ENCODE measurements at regions not wholly inside any gene's neighbourhood (a gene's known extent, or its start where the extent isn't known, plus 50 kb on each side); places are given as distances from the start of the nearest gene placed in this dataset.
"Not testable (repeated sequence)": the region's sequence is repeated elsewhere in the genome, so short reads cannot be mapped to it uniquely, and the experiment has no call there.

DNA sequence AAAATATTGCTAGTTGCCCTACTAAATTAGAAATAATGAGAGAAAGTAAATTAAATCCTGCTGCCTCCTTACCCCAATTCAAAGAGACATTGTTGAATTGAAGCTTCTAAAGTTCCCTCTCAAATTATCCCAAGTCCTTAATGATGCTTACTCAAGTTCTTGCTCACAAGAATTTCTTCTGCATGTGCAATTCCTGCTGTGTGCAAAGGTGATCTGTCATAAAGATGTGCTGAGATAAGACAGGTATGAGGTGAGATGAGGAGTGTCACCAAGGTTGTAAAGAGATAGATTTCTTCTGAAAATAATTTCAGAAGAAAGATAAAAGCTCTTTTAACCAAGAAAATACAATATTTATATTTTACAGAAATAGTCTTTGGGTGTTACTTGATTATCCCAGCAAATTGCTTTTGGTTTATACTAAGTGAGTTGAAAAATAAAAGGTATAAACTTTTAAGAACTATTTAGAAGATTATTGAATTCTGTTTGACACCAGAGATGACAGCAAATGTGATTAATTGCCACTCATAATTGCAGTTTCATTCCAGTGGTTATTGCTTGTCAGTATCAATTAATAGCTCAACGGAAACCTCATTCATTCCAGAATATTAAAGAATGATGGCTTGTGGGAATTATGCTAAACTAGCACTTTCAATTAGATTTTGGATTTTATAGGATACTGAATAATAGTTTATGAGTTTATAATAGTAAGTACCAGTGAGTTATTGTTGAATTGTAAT, 674.3 kb downstream of the STK39 start:
- no peak for DNase-seq

GRCh38 chr2:167570370-167570769, 677.0 kb downstream of the STK39 start:
- DNase-seq, result no peak

- DNase-seq, result not testable (repeated sequence)
These were observed 675.8 kb downstream of the XIRP2 start for GRCh38 chr2:167563885-167564619.

DNA sequence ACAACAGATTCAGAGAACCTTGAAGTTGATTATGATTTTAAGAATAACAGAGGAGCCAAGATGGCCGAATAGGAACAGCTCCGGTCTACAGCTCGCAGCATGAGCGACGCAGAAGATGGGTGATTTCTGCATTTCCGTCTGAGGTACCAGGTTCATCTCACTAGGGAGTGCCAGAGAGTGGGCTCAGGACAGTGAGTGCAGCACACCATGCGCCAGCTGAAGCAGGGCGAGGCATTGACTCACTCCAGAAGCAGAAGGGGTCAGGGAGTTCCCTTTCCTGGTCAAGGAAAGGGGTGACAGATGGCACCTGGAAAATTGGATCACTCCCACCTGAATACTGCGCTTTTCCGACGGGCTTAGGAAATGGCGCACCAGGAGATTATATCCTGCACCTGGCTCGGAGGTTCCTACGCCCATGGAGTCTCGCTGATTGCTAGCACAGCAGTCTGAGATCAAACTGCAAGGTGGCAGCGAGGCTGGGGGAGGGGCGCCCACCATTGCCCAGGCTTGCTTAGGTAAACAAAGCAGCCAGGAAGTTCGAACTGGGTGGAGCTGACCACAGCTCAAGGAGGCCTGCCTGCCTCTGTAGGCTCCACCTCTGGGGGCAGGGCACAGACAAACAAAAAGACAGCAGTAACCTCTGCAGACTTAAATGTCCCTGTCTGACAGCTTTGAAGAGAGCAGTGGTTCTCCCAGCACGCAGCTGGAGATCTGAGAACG, 670.2 kb downstream of the XIRP2 start:
- not testable (repeated sequence) for DNase-seq

- DNase-seq, result no peak
These were observed 666.9 kb downstream of the XIRP2 start for GRCh38 chr2:167555098-167555720.

DNA sequence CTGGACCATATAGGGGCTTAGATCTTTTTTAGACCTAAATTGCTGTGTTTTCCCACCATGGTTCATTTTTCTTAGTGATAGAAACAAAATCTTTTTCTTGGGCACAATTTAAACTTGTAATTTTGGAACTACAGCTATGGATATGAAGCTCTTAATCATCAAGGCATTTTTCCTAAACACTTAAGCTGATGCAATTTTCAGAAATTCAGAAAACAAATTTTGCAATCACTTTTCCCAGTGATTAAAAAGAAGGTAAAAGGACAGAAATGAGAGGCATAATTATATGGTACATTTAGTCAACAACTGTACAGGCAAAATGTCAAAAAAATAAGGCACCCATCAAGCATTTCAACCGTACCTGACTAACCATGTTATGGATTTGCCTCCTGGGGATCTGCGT, 665.4 kb downstream of the XIRP2 start:
- no peak for DNase-seq

- DNase-seq, result no peak
These were observed 663.1 kb downstream of the XIRP2 start for GRCh38 chr2:167551416-167551815.

DNA sequence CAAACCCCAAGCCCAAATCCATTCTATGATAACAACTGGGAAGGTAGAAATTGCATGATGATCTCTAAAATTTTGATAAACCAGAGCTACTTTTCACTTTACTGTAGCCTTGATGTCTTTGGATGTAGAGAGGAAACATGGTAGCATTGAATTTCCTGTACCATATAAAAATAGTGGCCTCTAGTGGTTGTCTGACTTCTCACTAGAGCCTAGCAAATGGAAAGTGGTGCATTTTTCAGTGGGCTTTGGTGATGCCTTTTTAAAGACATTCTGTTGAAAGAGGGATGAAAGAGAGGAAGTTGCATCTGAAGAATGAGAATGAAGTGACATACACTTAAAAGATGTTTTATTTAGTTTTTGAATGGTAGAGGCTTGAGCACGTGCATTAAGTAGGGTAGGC, 662.2 kb downstream of the XIRP2 start:
- DNase-seq, result no peak

DNA sequence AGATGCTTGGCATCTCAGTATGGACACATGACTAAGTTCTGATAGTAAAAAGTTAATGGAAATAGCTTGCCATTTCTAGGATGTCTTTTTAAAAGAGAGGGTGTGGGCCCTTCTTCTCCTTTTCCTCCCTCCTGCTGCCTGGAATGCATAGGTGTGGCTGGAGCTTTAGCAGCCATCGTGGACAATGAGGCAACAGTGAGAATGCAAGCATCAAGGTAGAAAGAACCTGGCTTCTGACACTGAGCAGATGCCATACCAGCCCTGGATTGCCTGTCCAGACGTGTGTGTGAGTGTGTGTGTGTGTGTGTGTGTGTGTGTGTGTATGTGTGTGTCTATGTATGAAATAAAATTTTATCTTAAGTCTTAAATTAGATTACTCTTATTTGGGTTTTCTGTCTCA, 660.1 kb downstream of the XIRP2 start:
- DNase-seq, result no peak

GRCh38 chr2:167544602-167545001, 656.3 kb downstream of the XIRP2 start:
- DNase-seq, result no peak

GRCh38 chr2:167543721-167544120, 655.4 kb downstream of the XIRP2 start:
- DNase-seq, result no peak

DNA sequence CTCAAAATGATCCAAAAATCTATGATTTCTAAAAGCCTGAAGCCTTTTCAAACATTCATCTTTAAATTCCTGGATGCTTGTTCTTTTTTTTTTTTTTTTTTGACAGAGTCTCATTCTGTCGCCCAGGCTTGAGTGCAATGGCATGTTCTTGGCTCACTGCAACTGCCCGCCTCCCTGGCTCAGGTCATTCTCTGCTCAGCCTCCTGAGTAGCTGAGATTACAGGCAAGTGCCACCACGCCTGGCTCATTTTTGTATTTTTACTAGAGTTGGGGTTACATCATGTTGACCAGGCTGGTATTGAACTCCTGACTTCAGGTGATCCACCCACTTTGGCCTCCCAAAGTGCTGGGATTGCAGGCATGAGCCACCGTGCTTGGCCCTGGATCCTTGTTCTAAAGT, 649.5 kb downstream of the XIRP2 start:
- DNase-seq, result no peak

- no peak for DNase-seq
These were observed 646.2 kb downstream of the XIRP2 start for GRCh38 chr2:167534443-167534842.

DNA sequence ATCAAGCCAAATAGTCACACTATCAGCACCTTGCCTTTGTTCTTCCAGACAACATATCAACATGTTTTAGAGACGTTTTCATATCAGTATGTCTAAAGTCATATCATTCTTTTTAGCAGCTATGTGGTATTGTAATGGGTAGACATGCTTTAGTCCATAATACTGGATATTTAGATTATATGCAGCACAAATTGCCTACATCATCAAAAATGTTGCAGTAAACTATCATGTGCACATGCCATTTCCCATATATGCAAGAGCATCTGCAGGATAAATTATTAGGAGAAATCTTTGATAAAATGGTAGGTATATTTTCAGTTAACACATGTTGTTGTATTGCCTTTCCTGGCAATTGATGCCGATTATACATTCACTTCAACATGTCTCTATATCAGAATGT, 636.5 kb downstream of the XIRP2 start:
- DNase-seq, result no peak

DNA sequence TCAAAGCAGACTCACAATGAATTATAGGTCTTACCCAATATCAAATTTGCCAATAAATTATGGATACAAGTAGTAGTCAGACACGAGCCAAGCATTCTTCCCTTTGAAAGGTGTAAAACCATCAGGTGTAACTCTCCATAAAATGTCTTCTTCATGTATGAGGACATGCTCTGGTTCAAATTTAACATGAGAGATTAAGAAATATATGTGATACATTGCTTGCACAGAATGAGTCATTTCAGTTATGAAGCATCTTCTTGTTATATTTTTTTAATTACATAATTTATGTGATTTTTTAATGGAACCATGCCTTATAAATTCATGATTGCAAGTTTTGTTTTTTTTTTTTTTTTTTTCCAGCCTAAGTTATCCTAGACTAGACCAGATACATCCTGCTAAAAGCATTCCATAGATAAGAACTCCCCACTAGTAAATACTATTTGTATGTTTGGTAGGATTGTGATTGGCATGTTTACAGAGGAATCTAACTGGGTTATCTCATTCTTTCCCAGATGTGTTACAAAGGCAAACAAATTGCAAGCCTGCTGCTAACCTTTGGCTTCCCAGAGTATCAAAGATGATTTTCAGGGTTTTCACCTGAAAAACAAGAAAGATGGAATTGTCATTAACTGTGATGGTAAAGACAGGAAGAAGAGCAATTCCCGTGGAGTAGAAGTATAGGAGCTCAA, 621.9 kb downstream of the XIRP2 start:
- DNase-seq, result no peak

DNA sequence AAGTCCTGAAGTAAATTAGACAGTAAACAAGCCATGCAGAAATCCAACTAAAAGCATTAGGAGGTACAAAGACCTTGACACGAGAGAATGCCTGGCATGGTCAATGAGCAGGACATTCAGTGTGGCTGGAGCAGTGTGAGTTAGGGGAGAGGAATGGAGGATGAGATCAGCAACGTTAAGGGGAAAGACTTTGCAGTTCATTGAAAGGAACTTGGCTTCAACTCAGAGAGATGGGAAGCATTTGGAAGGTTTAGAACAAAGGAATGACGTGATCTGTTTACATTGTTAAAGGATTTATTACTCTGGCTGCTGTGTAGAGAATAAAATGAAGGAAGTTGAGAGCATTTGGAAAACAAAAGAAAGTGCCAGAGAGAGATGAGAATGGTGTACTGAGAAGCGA, 621.3 kb downstream of the XIRP2 start:
- DNase-seq, result no peak

- DNase-seq, result no peak
These were observed 620.4 kb downstream of the XIRP2 start for GRCh38 chr2:167508709-167509108.

DNA sequence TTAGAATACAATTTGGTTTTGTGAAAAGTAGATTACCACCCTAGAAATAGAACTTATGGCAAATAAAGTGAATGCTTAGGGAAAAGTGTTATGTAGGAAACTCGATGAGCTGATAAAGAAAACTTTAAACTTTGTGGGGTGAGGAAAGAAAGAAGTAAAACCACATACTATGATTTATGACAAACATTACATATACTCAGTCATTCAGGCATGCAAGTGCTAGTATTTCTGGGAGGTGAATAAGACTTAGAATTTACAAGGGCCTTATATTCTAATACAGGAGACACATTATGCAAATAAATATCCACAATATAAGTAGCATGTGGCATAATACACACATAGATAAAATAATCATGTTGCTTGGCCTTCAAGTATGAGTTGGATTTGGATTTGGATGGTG, 618.1 kb downstream of the XIRP2 start:
- no peak for DNase-seq

DNA sequence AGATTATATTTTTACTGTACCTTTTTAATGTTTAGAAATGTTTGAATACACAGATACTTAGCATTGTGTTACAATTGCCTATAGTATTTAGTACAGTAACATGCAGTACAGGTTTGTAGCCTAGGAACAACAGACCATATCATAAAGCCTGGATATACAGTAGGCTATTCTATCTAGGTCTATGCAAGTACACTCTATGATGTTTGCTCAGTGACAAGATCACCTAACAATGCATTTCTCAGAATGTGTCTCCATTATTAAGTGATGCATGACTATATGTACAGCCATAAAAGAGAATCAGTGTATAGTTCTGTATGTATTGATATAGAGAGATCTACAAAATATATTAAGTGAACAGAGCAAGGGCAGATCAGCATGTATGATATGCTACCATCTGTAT, 616.4 kb downstream of the XIRP2 start:
- no peak for DNase-seq

GRCh38 chr2:167504061-167504460, 615.8 kb downstream of the XIRP2 start:
- no peak for DNase-seq

GRCh38 chr2:167501618-167502017, 613.3 kb downstream of the XIRP2 start:
- no peak for DNase-seq

DNA sequence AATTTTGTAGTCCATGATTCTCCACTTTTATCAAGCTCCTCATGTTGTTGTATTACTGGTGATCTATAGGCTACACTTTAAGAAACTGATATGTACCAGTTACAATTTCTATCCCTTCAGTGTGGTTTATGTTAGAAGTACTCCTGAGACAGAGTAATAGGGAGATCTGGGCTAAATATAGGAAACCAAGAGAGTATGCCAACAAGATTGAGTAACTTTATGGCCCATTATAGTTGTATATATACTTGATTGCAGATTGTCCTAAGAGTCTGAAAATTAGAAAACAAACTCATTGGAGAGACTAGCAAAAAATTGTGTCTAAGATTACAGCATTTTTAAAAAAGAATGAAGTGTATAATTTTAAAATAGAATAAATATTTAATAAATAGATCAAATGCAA, 605.6 kb downstream of the XIRP2 start:
- DNase-seq, result no peak

DNA sequence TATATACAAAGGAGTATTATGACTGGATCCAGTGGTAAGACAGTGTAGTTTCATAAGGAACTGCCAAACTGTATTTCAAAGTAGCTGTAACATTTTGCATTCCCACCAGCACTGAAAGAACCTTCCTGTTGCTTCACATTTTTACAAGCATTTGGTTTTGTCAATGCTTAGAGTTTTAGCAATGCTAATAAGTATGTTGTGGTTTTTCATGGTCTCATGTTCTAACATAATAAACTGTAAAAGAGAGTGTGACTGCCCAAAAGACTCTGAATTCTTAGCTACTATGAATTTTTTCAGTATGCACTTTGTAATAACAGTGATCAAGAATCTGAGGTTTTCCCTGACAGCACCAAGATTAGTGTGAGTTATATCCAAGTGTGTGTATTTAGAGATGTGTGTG, 604.2 kb downstream of the XIRP2 start:
- no peak for DNase-seq
